PC-9 (cell line): ENCODE measurements at regions not wholly inside any gene's neighbourhood (a gene's known extent, or its start where the extent isn't known, plus 50 kb on each side); places are given as distances from the start of the nearest gene placed in this dataset.

Source experiments
- BruUV-seq: library from RNA; stranded (reverse); fragments of 400-500 nt; replicated peaks from 2 replicates; lab custom pipeline; 2021; lab: Mats Ljungman, UMichigan
- CTCF ChIA-PET: fragments of 300-600 bp; sonication (Branson Sonifier 250); formaldehyde crosslinking; loops from one replicate; lab custom pipeline; 2022; ENCODE audit warnings: antibody characterized with exemption; lab: Charles Lee
- POLR2A ChIA-PET: fragments of 300-600 bp; sonication (Branson Sonifier 250); formaldehyde crosslinking; loops from one replicate; lab custom pipeline; 2022; ENCODE audit warnings: antibody characterized with exemption; ENCODE audit not compliant: unreplicated experiment; lab: Charles Lee
- DNase-seq, 2 experiments: peaks; one replicate each; pipeline versions ENCODE4 v3.0.0 to v3.0.0-alpha.2; 2015 to 2022; ENCODE audit warnings: mixed read lengths in 1 of 2
- H2AFZ ChIP-seq: fragments of 200-600 bp; sonication (generic); 2 replicates; pipeline ENCODE4 v1.8.1; 2017; ENCODE audit warnings: antibody characterized with exemption
- H3F3A ChIP-seq: fragments of 200-600 bp; sonication (generic); 2 replicates; pipeline ENCODE4 v1.8.1; 2017; ENCODE audit warnings: antibody characterized with exemption, mild to moderate bottlenecking, low read depth; ENCODE audit not compliant: insufficient read depth
- H3K27ac ChIP-seq: fragments of 200-600 bp; sonication (generic); 2 replicates; pipeline ENCODE4 v1.6.1; 2016; ENCODE audit warnings: mixed run types
- H3K27me3 ChIP-seq: fragments of 200-600 bp; sonication (generic); 2 replicates; pipeline ENCODE4 v1.6.1; 2016; ENCODE audit warnings: low read depth, mixed run types; ENCODE audit not compliant: insufficient read depth
- H3K36me3 ChIP-seq: fragments of 200-600 bp; sonication (generic); 2 replicates; pipeline ENCODE4 v1.6.1; 2016; ENCODE audit warnings: low read depth, mixed run types
- H3K4me1 ChIP-seq: fragments of 200-600 bp; sonication (generic); replicated peaks from 2 replicates; pipeline ENCODE4 v1.6.1; 2016; ENCODE audit warnings: mixed run types; ENCODE audit not compliant: insufficient read depth
- H3K4me2 ChIP-seq: fragments of 200-600 bp; sonication (generic); 2 replicates; pipeline ENCODE4 v1.6.1; 2017; ENCODE audit warnings: mixed run types
- H3K4me3 ChIP-seq: fragments of 200-600 bp; sonication (generic); 2 replicates; pipeline ENCODE4 v1.6.1; 2016; ENCODE audit warnings: mixed run types
- H3K79me2 ChIP-seq: fragments of 200-600 bp; sonication (generic); 2 replicates; pipeline ENCODE4 v1.6.1; 2017; ENCODE audit warnings: low read depth, mixed run types
- H3K9me2 ChIP-seq: fragments of 200-600 bp; sonication (generic); 2 replicates; pipeline ENCODE4 v1.8.1; 2017; ENCODE audit warnings: mild to moderate bottlenecking; ENCODE audit not compliant: insufficient read depth
- H3K9me3 ChIP-seq: fragments of 200-600 bp; sonication (generic); 2 replicates; pipeline ENCODE4 v1.8.1; 2016; ENCODE audit warnings: low read depth; ENCODE audit not compliant: insufficient read depth
- H4K20me1 ChIP-seq: fragments of 200-600 bp; sonication (generic); 2 replicates; pipeline ENCODE4 v1.8.1; 2017; ENCODE audit not compliant: insufficient read depth
- CTCF ChIP-seq: fragments of 200-600 bp; sonication (generic); conservative IDR thresholded peaks from 2 replicates; pipeline ENCODE4 v1.6.1; 2017; ENCODE audit warnings: mixed run types, antibody characterized with exemption, mild to moderate bottlenecking, moderate library complexity
- EZH2 ChIP-seq: fragments of 200-600 bp; sonication (generic); IDR thresholded peaks from 2 replicates; pipeline ENCODE4 v1.8.0; 2017; ENCODE audit warnings: antibody characterized with exemption, low read depth
- intact Hi-C: fragments of 100-400 bp; cut with micrococcal nuclease; formaldehyde crosslinking; loops from one replicate; pipeline ENCODE4 v1.10.0; 2022; ENCODE audit not compliant: unreplicated experiment

DNA sequence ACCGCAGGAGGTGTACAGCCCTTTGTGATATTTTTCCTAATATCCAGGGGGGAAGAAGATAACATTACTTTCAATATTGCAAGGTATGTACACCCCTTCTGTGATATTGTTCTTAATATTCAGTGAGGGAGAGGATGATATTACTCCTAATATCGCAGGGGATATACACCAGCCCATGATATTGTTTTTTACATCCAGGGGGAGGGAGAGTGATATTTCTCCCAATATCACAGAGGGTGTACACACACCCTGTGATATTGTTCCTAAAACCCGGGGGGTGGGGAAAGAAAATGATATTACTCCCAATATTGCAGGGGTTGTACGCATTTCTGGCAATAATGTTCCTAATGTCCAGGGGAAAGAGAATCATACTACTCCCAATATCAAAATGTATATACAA lies 58.0 kb upstream of the SLC25A48 start:
- Histone ChIP-seq H2AFZ (no peak overlapping the region), H3K27me3 (peaks cover 100% of the 10 kb centered on the region), H3K9me3 (no peaks in the 10 kb centered on the region), H4K20me1 (no peaks in the 10 kb centered on the region), H3K4me1 (no peaks in the 10 kb centered on the region), H3K4me3 (no peak overlapping the region), H3F3A (no peaks in the 10 kb centered on the region), H3K79me2 (no peaks in the 10 kb centered on the region), H3K36me3 (no peaks in the 10 kb centered on the region), H3K27ac (no peak overlapping the region), H3K4me2 (no peak overlapping the region), H3K9me2 (no peaks in the 10 kb centered on the region)
- ChIA-PET CTCF (no interaction called here), POLR2A (no interaction called here)
- BruUV-seq = no TSS peak
- DNase-seq = no peak
- TF ChIP-seq EZH2 = no peak
- TF ChIP-seq CTCF = no peak
- intact Hi-C loops = no loop called here

DNA sequence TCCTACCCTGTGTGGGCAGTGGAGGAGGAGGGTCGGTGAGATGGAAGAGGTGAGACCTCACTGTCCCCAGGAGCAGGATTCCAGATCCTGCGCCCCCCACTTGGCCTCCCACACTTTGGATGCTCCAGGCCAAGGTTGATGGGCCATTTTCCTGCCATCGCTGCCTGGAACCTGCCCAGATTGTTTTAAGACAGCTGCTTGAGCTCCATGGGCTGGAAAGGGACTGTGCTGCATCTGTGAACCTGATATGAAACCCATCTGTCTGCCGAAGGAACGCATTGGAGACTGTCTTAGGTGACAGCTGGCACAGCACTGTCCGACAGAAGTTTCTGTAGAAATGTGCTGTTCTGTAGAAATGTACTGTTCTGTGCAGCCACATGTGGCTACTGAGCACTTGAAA lies 72.7 kb upstream of the SLC25A48 start:
- ChIA-PET CTCF (no interaction called here), POLR2A (no interaction called here)
- intact Hi-C loops = no loop called here

GRCh38 chr5:135759149-135759784 lies 75.2 kb upstream of the SLC25A48 start:
- no peaks in the 10 kb centered on the region for H3F3A ChIP-seq
- H3K27ac ChIP-seq = no peak overlapping the region
- no peak for DNase-seq
- CTCF ChIA-PET = no interaction called here
- no peak overlapping the region for H3K4me3 ChIP-seq
- H2AFZ ChIP-seq = no peak overlapping the region
- no peaks in the 10 kb centered on the region for H3K9me3 ChIP-seq
- intact Hi-C loops = no loop called here
- no peaks in the 10 kb centered on the region for H3K36me3 ChIP-seq
- POLR2A ChIA-PET = no interaction called here
- no peak for TF ChIP-seq CTCF
- TF ChIP-seq EZH2 = no peak
- H3K27me3 ChIP-seq = peaks cover 55% of the 10 kb centered on the region
- H4K20me1 ChIP-seq = no peaks in the 10 kb centered on the region
- H3K9me2 ChIP-seq = no peaks in the 10 kb centered on the region
- H3K79me2 ChIP-seq = no peaks in the 10 kb centered on the region
- no TSS peak for BruUV-seq
- no peak overlapping the region for H3K4me2 ChIP-seq
- H3K4me1 ChIP-seq = no peaks in the 10 kb centered on the region

More for the DNA sequence above, 72.7 kb upstream of the SLC25A48 start:
- no peaks in the 10 kb centered on the region for H3F3A ChIP-seq
- BruUV-seq = no TSS peak
- H4K20me1 ChIP-seq = no peaks in the 10 kb centered on the region
- no peak overlapping the region for H3K27ac ChIP-seq
- DNase-seq = no peak
- no peak overlapping the region for H3K4me2 ChIP-seq
- no peak overlapping the region for H3K4me3 ChIP-seq
- no peaks in the 10 kb centered on the region for H3K79me2 ChIP-seq
- peaks cover 69% of the 10 kb centered on the region for H3K27me3 ChIP-seq
- TF ChIP-seq EZH2 (no peak), CTCF (no peak)
- no peaks in the 10 kb centered on the region for H3K9me3 ChIP-seq
- H3K4me1 ChIP-seq = no peaks in the 10 kb centered on the region
- no peak overlapping the region for H2AFZ ChIP-seq
- no peaks in the 10 kb centered on the region for H3K36me3 ChIP-seq
- H3K9me2 ChIP-seq = no peaks in the 10 kb centered on the region
